ENCODE measurements at regions not wholly inside any gene's neighbourhood (a gene's known extent, or its start where the extent isn't known, plus 50 kb on each side); places are given as distances from the start of the nearest gene placed in this dataset.

GRCh38 chr13:107617527-107617926 lies 597.8 kb downstream of the LIG4 start:
- H3K36me3 ChIP-seq (ENCODE audit: insufficient read depth, low read length, poor library complexity, severe bottlenecking), result no peaks in the 10 kb centered on the region
- no peaks in the 10 kb centered on the region for H3K4me1 ChIP-seq (ENCODE audit: insufficient read depth, low read length, poor library complexity, severe bottlenecking)
- no peak overlapping the region for H3K4me3 ChIP-seq (ENCODE audit: low read depth, low read length, poor library complexity, severe bottlenecking)
- H3K9me3 ChIP-seq (ENCODE audit: low read depth, low read length, poor library complexity, severe bottlenecking), result no peaks in the 10 kb centered on the region
- POLR2A ChIA-PET (ENCODE audit: low non-redundant PET), result no interaction called here
- no peaks in the 10 kb centered on the region for H3K27me3 ChIP-seq (replicated peaks; ENCODE audit: insufficient read depth, low read depth, low read length, poor library complexity)
- no peak for TF ChIP-seq CTCF (conservative IDR thresholded peaks at IDR 0.05; ENCODE audit: low read depth, low read length)
- no peak for TF ChIP-seq EZH2 (IDR thresholded peaks at IDR 0.05; ENCODE audit: borderline replicate concordance, low read depth, low read length, poor library complexity, severe bottlenecking)
- CTCF ChIA-PET, result no interaction called here
- intact Hi-C loops (cut with micrococcal nuclease; ENCODE audit: unreplicated experiment), result no loop called here
- H3K27ac ChIP-seq (ENCODE audit: low read depth, low read length, poor library complexity, severe bottlenecking), result no peak overlapping the region
- no peak for DNase-seq (ENCODE audit: low spot score)
- no TSS peak for BruUV-seq (replicated peaks)

- no TSS peak for BruUV-seq (replicated peaks)
- TF ChIP-seq EZH2 (IDR thresholded peaks at IDR 0.05; ENCODE audit: borderline replicate concordance, low read depth, low read length, poor library complexity, severe bottlenecking) (no peak), CTCF (conservative IDR thresholded peaks at IDR 0.05; ENCODE audit: low read depth, low read length) (no peak)
- Histone ChIP-seq H3K4me1 (ENCODE audit: insufficient read depth, low read length, poor library complexity, severe bottlenecking) (no peaks in the 10 kb centered on the region), H3K27me3 (replicated peaks; ENCODE audit: insufficient read depth, low read depth, low read length, poor library complexity) (no peaks in the 10 kb centered on the region), H3K9me3 (ENCODE audit: low read depth, low read length, poor library complexity, severe bottlenecking) (no peaks in the 10 kb centered on the region), H3K4me3 (ENCODE audit: low read depth, low read length, poor library complexity, severe bottlenecking) (no peak overlapping the region), H3K27ac (ENCODE audit: low read depth, low read length, poor library complexity, severe bottlenecking) (no peak overlapping the region), H3K36me3 (ENCODE audit: insufficient read depth, low read length, poor library complexity, severe bottlenecking) (no peaks in the 10 kb centered on the region)
- POLR2A ChIA-PET (ENCODE audit: low non-redundant PET), result no interaction called here
- DNase-seq (ENCODE audit: low spot score), result no peak
- intact Hi-C loops (cut with micrococcal nuclease; ENCODE audit: unreplicated experiment), result no loop called here
- CTCF ChIA-PET, result no interaction called here
Observed at GRCh38 chr13:107612376-107612775, 603.0 kb downstream of the LIG4 start.

GRCh38 chr13:107608736-107609135 lies 606.6 kb downstream of the LIG4 start:
- no peaks in the 10 kb centered on the region for H3K36me3 ChIP-seq (ENCODE audit: insufficient read depth, low read length, poor library complexity, severe bottlenecking)
- no peaks in the 10 kb centered on the region for H3K9me3 ChIP-seq (ENCODE audit: low read depth, low read length, poor library complexity, severe bottlenecking)
- BruUV-seq (replicated peaks), result no TSS peak
- no peak overlapping the region for H3K27ac ChIP-seq (ENCODE audit: low read depth, low read length, poor library complexity, severe bottlenecking)
- DNase-seq (ENCODE audit: low spot score), result no peak
- no peaks in the 10 kb centered on the region for H3K27me3 ChIP-seq (replicated peaks; ENCODE audit: insufficient read depth, low read depth, low read length, poor library complexity)
- H3K4me1 ChIP-seq (ENCODE audit: insufficient read depth, low read length, poor library complexity, severe bottlenecking), result no peaks in the 10 kb centered on the region
- intact Hi-C loops (cut with micrococcal nuclease; ENCODE audit: unreplicated experiment), result no loop called here
- POLR2A ChIA-PET (ENCODE audit: low non-redundant PET), result no interaction called here
- TF ChIP-seq CTCF (conservative IDR thresholded peaks at IDR 0.05; ENCODE audit: low read depth, low read length), result no peak
- no peak for TF ChIP-seq EZH2 (IDR thresholded peaks at IDR 0.05; ENCODE audit: borderline replicate concordance, low read depth, low read length, poor library complexity, severe bottlenecking)
- CTCF ChIA-PET, result no interaction called here
- H3K4me3 ChIP-seq (ENCODE audit: low read depth, low read length, poor library complexity, severe bottlenecking), result no peak overlapping the region

Measured in A673 (cell line).